RKO (cell line): ENCODE measurements at regions not wholly inside any gene's neighbourhood (a gene's known extent, or its start where the extent isn't known, plus 50 kb on each side); places are given as distances from the start of the nearest gene placed in this dataset.

Source experiments
- DNase-seq: peaks from one replicate; pipeline ENCODE4 v3.0.0-alpha.2; 2016; ENCODE audit warnings: low spot score

DNA sequence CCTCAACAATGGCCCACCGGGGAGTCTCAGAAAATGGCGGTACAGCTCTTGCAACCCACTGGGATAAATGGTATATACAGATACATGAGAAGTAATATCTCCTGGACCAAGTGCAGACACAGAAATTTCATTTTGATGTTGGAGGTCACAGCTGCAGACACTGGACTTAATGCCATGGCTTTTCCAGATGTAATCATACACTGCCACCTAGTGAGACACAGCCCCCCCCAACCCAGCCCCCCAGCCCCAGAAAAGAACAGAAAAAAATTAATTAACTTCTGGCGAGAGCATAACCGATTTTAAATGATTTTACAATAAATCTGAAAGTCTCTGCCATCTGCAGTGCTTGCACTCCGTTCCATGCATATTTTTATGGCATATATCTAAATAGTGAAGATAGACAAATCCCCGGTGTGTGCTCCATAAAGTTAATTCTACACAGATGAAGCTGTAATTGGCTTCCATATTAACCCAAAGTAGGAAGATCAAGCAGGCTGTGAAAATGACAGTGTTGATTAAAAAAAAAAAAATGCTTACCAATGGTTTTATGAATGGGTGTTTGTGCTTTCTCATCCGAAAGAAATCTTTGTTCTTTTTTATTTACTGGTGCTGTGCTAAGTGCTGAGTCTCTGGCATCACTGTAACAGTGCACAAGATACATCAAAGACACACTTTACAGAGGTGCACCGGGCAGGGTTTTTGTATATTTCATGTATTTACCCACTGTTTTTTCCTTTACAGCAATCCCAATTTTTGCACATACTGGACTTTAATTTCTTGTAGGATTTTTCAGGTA is 804.1 kb downstream of the TFAP2A start:
- no peak for DNase-seq

DNA sequence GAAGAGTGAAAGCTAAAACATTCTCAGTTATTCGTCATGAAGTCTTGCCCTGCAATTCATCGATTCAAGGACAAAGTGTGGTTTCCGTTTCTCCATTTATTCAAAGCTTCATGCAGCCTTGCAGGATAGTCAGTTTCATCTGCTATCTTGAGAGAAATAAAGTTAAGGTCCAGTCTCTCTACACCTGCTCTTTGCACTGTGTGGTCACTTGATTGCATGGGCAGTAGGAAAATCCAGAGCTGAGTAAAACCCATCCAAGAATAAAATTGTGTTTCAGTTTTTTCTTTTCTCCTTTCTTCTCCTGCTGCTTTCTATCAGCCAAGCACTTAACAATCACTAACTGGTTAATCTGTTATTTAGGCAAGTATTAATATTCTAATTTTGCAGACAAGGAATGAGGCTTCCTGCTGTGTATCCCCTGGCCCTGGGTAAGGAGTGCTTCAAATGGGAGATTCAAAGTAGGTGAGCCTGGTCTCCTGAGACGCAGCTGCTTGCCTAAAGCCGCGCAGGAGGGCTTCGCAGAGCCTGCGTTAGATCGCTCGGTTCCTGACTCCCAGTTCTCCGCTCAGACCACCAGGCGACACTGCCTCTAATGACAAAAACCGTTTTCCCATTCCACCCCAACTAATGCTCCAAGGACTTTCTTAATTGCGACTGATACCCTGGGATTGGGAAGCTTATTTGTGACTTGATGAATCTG is 808.3 kb downstream of the TFAP2A start:
- no peak for DNase-seq

DNA sequence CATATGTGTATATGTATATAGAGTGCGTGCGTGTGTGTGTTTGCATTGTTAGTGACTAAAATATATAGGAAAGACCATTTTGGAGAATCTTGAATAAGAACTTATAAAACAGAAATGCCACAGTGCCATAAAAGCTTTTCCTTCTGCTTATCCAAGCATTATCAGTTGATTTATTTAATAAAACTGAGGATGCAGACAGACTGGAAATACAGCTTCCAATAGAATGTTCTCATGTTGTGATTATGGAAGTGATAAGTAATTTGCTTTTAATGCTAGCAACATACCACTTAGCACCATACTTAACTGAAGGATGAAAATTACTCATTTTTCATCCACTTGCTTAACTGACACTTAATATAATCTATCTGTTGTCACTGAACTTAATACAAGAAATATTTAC is 820.1 kb downstream of the TFAP2A start:
- DNase-seq: no peak

DNA sequence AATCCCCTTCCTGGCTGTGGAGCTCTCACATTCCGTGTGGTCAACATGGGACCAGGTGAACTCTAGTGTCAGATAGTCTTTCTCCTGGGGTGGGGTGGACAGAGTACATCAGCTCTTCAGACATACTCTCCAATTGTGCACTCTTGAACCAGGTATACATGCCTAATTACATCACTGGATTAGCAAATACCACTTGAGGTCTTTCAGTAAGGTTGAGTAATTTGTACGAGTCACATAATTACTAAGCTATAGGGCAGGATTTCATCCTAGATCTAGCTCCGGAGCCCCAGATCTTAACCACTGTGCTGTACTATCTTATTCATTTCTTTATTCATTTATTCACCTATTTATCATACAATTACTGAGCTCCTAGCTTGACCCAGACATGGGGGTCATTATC is 821.3 kb downstream of the TFAP2A start:
- DNase-seq: no peak

DNA sequence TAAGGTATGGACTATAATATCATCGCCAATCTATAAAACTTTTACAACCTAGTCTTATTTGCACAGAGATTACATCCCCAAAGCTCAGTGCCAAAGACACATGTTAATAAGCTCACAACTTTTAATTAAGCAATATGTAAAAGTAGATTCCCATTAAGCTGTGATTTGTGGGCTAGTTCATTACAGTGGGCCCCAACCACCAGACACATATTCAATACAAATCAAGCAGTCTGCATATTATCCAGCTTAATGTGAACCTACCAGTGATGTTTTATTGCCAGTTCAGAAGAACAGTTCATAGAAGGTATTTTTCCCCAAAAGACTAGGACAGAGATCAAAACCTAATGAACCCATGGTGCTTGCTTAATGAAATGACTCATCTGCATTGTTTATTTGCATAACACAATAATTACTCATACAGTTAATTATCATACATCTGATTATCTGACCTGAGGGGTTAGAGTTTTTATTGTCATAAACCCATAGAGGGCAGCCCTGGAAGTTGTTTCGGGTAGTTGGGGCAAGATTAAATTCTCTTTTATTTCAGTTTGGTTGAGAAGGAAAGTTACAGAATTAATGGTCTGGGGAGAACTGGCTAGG is 831.0 kb downstream of the TFAP2A start:
- no peak for DNase-seq

DNA sequence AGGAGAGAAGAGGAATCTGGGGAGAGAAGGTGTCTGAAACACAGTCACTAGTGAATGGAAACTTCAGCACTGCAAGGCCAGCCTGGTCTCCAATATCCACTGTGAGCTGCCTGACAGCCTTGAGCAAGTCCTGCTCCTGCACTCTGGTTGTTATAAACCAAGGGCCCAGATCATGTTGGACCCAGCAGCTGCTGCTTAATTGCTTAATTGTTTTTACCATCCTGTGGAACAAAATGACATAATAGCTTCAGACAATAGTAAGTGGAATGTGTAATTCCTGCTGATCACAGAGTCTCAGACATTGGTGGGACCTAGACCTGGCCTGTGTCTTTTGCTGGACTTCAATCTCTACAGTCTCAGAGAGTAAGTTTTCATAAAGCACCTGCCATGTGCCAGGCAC is 833.7 kb downstream of the TFAP2A start:
- no peak for DNase-seq

DNA sequence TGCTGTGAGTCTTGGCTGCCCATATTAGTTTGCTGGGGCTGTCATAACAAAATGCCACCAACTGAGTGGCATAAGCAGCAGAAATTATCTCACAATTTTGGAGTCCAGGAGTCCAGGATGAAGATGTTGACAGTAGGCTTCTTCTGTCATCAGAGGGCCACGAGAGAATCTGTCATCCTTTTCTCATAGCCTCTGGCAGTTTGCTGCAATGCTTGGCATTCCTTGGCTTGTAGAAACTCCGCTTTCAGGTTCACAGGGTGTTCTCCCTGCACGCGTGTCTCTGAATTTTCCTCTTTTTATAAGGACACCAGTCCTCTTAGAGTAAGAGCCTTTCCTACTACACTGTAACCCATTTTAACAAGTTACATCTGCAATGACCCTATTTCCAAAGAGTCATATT is 838.4 kb downstream of the TFAP2A start:
- no peak for DNase-seq

DNA sequence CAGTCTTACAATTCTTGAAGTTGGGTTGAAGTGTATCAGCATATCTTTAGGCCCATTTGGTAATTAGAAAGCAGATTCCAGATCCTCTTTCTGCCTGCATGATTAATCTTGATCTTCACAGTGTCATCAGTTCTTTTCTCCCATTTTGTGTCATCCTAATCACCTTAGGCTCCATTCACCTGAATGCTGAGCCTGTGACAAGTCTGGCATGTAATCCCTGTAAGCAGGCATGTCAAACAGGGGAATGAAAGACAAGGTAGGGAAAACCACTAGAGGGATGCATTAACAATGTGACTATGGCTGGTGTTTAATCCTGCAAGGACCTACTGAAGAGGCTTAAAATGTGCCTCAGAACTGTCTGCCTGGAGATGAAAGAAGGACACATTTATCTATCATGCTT is 848.8 kb downstream of the TFAP2A start:
- no peak for DNase-seq

DNA sequence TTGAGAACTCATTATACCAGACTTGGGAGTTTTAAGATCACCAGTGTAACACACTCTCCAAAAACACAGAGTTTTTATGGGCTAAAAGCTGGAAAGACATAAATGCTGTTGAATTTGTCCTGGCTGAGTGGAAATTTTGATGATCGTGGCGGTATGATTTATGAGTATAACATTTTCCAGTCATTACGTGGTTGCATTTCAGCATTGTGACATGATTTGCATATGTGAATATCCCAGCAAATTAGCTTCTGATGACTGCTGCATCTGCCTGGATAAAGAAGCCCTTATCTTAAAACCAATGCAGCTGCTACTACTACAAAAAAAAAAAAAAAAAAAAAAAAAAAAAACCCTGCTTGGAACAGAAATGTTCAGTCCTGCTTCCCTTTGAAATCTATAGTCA is 850.9 kb downstream of the TFAP2A start:
- no peak for DNase-seq

DNA sequence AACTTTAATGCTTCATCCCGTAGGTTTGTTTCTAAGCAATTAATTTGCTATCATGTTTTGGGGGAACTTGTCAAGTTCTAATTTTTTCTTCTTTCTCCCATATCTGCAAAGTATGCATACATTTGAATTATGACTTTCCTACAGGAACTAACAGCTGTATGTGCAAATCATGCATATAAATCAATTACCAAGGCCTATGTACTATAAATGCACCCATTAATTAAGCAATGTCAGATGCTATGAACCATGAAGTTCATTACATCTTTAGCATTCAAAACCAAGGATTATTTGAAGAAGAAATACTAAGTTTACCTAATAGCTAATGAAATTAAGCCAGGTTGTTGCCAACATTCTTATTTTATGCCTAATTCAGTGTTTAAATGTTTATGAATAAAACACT is 851.3 kb downstream of the TFAP2A start:
- no peak for DNase-seq

DNA sequence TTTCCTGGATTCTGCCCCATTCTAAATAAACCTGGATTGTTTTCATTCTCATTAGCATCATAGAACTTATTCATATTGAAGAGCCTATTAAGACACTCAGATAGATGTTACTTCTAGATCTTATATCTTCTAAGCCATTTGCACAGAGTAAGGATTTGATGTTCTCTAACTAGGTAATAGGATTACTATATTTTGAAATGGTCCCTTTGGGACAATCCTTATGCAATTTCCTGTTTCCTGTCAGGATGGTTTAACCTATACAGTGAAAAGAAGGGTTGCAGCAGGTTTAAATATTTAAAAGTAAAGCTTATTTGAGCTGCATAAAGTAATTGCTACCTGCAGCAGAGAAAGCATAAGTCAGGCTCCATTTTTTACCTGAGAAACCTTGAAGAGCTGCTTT is 860.1 kb downstream of the TFAP2A start:
- DNase-seq: no peak

DNA sequence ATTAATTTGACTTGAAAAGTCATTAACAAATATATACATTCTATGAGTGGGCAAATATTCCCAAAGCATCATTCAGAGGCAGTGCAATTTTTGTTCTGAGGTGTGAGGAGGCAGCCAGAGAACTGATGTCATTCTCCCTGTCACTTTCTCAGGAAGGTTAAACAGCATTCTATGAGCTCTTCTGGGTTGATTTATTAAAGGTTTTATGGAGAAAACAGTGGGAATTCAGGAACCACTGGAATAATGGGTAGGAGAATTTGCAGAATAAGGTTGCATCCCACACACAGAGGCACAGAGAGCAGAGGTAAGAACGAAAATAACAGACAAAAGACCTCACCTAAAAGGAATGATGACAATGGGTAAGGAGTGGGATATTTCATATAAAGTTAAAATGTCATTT is 860.6 kb downstream of the TFAP2A start:
- DNase-seq: no peak

DNA sequence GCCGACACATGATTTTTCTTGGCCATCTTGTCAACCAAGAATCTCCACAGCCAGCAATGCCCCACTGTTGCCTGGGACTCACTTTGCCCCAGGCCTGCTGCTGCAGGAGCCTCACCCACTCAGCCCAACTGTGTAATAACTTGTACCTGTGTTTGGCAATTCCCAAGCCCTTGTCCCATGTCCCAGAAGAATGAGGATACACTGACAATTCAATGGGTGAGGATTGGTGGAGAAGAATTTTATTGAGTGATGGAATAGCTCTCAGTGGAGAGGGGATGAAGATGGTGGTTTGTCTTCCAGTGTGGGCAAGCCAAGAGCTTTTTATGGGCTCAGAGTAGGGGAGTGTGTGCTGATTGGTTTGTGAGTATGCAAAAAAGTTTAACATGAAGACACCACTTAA is 861.9 kb downstream of the TFAP2A start:
- no peak for DNase-seq

DNA sequence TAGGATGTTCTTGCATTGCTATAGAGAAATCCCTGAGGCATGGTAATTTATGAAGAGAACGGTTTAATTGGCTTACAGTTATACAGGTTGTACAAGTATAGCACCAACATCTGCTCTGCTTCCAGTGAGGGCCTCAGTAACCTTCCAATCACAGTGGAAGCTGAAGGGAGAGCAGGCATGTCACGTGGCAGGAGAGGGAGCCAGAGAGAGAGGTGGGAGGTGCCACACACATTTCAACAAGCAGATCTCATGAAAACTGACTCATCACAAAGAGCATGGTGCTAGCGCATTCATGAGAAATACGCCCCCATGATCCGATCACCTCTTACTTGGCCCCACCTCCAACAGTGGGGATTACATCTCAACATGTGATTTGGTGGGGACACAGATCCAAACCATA is 871.2 kb downstream of the TFAP2A start:
- peak; percentile 24 for DNase-seq

DNA sequence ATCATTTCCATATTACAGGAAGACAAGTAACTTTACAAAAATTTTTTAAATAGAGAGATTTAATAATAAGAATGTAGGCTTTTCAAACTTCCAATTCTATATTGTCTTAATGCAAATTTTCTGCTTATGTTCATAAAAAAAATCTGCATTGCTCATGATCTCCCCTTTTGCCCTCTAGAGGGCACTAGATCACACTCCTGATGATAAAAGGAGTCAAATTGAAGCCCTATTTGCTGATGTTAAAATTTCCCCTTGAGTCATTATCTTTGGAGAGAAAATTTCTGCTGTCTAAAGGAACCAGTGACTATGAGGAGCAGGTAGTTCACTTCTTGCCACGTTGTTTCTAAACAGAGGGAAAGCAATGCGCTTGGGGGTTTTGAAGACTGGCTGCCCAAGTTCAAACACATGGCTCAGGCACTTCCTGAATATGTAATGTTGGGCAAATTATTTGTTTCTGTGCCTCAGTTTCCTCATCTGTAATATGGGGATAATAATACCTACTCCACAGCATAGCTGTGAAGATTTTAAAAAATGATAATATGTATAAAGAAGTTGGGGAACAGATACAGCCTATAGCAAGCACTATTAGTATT is 874.2 kb downstream of the TFAP2A start:
- peak; percentile 73 for DNase-seq

DNA sequence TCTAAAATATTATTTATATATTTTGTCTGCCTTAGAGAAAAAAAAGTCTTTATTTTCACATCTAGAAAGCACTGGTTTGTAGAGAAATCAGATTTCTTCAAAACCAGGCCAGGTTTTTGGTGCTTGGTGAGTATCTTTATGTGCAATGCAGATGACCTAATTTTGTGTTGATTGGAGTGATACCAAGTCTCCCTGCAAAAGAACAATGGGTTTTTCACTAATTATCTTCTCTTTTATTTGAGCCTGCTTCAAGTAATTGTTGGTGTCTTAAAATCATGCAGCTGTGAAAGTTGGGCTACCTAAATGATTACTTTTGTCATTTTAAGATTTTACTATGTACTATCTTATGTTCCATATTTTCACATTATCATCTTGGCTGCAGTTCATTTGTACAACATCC is 874.7 kb downstream of the TFAP2A start:
- DNase-seq: no peak

DNA sequence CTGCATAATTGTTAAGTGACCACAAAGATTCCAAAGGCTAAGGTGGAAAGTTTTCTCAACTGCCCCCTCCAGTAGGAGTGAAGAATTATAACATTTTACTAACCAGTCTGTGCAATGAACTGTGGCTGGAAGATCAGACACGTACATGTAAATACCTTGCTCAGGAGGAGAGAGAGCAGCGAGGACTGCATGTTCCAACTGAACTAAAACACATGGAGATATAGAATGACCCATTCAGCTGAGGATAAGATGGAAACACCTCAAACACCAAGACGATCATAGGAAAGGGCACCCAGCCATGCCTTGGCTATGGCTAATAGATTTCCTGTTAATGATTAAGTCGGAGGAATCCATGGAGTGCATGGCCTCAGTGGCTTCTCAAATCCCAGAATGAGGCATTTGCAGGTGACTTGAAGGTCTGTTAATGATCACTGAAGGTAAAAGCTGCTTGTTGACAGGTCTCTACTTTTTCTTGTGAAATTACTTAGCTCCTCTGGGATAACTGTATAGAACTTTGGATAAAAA is 875.6 kb downstream of the TFAP2A start:
- DNase-seq: no peak

DNA sequence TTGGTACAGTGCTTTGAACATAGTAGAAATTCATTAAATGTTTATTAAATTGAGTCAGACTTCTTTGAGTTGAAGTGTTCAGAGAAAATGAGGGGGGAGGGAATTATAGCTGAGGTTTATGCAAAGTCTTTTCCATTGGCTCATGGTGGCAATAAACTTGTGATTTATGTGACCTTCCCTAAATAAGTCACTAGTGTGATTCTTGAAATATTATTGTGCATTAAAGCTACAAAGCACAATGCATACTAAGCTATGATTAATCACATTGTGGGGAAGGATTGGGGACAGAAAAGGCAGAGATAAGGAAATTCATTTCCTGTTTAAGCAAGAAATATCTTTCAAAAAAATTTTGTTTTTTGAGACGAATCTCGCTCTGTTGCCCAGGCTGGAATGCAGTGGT is 877.5 kb downstream of the TFAP2A start:
- DNase-seq: no peak

DNA sequence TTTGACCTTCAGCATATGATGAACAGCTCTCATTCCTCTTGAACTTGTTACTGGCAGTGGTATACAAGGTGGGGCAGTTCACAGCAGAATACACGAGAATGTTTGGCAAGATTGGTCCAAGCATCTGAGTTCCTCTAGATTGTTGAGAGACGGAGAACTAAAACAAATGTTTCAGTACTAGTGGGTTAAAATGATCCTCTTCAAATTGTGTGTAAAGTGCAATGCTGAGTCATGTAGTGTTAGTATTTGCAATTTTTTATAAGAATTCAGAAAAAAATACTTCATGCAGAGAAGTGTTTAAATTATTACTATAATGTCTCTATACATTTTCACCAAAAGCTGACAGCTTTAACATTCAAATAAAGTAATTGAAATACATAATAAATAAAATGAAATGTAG is 879.8 kb downstream of the TFAP2A start:
- DNase-seq: no peak

DNA sequence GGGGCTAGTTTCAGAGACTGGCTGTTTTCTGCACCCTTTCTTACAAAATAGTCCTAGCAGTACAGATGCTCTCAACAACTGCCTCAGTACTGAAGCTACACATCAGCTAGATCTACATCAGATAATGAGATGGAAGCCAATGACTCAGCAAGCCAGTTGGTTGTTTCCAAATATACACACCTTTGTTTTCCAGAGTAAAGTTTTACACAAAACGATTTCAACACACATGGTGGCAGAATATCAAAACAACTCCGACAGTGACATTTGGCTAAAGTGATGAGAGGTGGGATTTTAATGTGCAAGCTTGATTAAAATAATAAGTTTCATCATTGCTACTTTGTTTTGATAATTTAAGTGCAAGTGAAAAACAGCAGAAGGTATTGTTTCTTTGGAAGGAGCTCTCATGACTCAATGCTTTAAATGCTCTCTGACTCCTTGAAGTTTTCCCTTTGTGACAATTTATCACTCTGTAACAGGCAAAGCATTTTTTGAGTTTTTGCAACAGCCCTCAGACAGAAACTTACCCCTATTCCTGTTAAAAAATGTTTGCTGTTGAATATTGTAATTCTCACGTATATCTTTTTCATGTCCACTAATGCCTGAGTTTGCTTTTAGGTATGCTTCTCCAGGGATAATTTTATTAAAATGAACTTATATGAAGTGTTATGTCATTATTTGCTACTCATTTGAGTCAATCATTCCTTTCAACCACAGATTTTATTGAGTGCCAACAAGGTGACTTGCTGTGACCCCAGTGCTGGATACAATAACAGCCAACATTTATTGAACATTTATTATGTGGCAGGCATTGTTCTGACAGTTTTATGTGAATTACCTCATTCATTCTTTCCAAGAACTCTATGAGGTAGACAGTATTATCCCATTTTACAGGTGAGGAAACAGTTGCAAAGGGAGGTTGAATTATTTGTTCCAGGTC is 882.0 kb downstream of the TFAP2A start:
- DNase-seq: no peak

DNA sequence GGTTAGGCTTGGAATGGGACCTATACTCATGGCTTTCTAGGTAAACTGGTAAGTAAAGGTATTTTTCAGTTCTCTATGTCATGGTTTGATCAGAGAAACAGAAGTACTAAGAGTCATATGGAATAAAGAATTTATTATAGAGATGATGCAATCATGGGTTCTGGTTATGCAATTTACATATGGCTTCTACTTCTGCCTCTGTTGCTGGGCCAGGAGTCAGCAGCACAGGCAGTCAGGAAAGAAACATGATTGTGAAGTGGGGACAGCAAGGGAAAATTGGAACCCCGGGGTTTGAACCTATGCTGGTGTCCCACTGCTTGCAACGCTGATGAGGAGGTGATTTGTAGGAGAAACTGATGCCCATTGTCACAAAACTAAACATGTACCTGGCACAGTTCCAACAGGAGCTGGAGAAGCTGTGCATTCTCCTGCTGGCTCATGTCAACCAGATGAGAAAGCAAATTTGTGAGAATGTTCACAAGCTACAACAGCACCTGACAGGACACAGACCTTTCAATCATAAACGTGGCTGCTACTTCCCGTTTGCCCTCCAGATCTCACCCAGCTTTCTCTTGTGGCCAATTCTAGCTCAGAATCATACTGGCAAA is 887.1 kb downstream of the TFAP2A start:
- no peak for DNase-seq
